ENCODE measurements at regions not wholly inside any gene's neighbourhood (a gene's known extent, or its start where the extent isn't known, plus 50 kb on each side); places are given as distances from the start of the nearest gene placed in this dataset.

DNA sequence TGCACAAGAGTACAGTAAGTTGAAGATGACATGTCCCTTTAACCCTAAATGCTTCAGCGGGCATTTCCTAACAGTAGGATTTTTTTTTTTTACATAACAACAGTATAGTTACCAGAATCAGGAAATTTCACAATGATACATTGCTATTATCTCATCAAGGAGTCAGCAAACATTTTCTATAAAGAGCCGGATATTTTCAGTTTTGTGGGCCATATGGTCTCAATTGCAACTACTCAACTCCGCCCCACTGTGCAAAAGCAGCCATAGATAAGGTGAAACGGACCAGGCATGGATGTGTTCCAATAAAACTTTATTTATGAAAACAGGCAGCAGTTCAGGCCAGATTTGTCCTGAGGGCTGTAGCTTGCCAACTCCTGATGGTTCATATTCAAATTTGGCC is 130.6 kb downstream of the SMAD6 start:
- peak; percentile 68 for DNase-seq

DNA sequence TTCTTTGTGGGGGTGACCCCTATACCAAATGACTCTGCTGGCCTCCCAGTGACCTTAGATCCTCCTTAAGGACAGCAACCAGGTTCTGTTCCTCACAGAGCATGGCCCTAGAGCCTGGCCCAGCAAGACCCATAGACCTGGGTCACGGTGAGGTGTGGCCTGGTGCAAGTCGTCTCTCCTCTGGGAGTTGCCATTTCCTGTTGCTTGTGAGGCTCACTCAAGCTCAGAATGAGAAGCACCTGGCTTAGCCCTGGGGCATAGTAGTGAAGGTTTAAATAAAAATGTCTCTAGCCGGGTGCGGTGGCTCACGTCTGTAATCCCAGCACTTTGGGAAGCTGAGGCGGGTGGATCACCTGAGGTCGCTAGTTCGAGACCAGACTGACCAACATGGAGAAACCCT is 131.3 kb downstream of the SMAD6 start:
- DNase-seq: no peak

DNA sequence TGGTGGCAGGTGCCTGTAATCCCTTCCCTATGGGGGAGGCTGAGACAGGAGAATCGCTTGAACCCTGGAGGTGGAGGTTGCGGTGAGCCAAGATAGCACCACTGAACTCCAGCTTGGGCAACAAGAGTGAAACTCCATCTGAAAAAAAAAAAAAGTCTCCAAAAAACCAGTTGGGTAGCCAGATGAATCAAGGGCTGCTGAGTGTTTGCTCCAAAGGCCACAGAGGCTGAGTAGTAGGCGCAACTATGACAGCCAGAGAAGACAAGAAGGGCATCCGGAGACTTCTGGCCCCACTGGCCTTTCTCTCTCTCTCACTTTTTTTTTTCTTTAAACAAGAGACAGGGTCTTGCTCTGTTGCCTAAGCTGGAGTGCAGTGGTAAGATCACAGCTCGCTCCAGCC is 131.8 kb downstream of the SMAD6 start:
- no peak for DNase-seq

DNA sequence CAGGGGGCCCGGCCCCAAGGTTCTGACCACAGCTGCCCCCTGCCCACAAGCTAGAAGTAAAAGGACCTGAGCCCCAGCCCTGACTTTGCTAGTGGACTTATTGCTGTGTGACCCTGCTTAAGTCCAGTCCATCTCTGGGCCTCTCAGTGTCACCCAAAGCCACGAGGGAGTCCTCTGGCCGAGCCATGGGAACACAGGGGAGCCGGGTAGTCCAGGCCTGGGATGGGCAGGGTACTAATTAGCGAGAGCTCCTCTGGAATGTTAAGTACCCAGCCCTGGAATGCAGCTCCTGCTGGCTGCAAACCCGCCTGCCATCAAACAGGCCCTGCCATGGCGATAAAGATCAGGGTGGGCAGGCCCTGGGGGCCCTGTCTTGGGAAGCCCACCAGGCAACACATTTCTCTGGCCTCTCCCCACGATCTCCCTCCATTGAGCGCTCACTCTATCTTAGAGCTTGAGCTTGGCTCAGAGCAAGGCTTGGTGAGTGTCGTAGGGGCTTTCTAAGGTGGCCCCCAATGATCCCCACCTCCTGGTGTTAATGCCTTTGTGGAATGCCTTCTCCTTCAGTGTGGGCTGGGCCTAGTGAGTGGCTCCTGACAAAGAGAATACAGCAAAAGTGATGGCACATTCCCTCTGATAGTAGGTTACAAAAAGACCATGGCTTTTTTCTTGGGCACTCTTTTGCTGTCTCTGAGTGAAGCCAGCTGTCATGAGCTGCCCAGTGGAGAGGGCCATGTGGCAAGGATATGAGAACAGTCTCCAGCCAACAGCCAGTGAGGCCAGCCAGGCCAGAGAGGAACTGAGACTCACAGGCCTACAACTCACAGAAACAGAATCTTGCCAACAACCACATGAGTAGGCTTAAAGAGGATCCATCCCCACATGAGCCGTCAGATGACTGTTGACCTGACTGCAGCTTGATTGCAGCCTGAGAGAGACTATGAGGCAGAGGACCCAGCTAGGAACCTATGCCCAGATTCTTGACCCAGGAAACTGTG is 133.1 kb downstream of the SMAD6 start:
- DNase-seq: peak; percentile 25

DNA sequence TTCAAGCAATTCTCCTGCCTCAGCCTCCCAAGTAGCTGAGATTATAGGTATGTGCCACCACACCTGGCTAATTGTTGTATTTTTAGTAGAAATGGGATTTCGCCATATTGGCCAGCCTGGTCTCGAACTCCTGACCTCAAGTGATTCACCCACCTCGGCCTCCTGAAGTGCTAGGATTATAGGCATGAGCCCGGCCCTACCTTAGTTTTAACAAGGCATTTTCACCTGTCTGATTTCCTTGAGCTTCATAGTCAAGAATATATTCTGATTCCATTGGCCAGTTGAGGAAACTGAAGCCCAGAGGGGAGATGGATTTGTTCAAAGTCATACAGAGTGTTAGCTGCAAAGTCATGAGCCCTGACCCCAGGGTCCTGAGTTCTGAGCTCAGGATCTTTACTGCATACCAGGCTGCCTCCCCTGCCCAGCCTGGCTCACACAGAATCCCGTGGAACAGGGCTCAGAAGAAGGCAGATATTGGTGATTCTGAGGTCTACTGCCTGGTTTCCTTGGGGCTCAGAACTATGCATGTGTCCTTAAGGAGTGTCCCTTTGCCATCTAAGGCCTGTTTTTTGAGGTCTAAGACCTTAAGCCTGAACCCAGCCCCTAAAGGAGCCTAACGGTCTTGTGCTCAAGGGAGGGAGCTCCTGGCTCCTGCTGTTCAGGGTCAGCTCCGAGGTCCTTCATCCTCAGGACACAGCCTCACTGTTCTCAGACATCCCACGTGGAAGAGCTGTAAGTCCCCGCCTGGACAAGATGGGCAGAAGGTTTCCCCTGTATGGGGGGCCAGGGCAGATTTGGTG is 134.4 kb downstream of the SMAD6 start:
- no peak for DNase-seq

DNA sequence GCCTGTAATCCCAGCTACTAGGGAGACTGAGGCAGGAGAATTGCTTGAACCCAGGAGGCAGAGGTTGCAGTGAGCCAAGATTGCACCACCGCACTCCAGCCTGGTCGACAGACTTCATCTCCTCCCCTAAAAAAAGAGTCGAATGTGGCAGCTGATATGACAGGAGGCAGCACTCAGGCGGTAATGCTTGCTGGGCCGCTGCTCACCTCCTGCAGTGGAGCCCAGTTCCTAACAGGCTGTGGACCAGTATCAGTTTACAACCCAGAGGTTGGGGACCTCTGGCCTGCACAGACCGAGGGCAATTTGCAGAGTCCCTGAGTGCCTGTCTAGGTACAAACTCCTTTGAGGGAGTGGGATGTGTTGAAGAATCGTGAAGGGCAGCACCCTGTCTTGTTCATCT is 136.2 kb downstream of the SMAD6 start:
- no peak for DNase-seq

DNA sequence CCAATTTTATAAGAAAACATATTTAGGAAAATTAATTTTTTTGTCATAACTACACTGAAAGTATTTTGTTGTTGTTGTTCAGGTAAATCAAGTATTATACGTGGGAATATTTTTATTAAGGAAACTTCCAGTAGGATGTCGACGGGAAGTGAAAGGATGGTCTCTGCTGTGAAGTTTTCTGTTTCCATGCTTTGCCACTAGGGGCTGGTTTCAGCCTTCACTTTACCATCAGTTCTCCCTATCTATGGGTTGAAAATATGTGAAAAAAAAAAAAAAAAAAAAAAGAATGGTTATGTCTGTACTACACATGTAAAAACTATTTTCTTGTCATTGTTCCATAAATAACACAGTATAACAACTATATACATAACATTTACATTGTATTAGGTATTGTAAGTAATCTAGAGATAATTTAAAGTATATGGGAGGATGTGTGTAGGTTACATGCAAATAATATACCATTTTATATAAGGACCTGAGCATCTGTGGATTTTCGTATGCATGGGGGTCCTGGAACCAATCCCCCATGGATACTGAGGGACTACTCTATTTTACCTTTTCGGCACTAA is 136.7 kb downstream of the SMAD6 start:
- peak; percentile 63 for DNase-seq

DNA sequence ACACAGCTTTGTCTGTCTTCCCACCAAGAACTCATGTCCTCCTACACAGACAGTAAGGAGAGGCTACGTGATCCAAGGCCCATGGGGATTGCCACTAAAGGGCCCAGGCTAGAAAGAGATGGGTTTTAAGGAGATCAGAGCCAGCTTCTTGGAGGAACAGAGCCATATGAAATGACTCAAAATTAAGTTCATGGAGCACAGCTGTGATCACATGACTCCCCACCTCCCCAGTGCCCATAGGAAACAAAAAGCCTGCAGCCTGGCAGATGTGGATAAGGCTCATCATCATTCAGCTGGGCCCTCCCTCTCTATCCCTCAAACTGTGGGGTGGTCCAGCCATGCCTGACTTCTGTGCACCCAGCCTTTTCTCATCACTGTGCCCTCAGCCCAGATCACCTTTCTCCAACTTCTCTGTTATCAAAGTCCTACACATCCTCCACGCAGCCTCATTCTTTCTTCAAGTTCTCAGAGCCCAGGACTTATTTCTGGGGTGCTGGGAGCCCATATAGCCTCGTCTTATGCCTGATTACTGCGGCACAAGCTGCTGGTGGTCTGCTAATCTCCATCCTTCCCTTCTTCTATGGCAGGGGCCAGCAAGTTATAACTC is 137.6 kb downstream of the SMAD6 start:
- DNase-seq: no peak

DNA sequence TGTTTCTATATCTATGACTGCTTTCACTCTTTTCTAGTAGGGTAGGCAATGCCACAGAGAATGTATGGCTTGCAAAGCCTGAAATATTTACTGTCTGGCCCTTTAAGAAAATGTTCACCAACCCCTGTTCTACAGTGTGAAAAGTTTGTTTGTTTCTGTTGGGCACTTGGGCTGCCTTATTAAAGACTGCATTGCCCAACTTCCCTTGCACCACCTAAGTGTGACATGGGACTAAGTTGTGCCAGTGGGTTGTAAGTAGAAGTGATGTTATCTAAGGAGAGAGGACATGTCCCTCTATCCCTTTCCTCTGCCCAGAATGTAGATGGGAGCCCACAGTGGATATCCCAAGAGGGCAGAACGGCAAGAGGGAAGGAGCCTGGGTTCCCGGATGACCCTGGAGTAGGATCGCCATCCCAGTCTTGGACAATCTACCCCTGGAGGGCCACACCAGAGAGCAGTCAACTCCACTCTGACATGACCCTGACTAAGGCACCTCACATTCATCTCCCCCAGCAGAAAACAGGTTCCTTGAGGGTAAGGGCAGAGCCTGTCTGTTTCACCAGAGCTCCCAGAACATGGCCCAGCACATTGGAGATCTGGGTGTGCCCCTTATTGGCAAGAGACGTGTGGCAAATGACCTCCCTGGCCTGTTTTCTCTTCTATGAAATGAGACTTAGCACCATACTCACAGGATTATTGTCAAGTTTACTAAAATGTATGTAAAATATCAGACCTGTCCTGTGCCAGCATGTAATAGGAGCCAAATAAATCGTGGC is 138.8 kb downstream of the SMAD6 start:
- no peak for DNase-seq

DNA sequence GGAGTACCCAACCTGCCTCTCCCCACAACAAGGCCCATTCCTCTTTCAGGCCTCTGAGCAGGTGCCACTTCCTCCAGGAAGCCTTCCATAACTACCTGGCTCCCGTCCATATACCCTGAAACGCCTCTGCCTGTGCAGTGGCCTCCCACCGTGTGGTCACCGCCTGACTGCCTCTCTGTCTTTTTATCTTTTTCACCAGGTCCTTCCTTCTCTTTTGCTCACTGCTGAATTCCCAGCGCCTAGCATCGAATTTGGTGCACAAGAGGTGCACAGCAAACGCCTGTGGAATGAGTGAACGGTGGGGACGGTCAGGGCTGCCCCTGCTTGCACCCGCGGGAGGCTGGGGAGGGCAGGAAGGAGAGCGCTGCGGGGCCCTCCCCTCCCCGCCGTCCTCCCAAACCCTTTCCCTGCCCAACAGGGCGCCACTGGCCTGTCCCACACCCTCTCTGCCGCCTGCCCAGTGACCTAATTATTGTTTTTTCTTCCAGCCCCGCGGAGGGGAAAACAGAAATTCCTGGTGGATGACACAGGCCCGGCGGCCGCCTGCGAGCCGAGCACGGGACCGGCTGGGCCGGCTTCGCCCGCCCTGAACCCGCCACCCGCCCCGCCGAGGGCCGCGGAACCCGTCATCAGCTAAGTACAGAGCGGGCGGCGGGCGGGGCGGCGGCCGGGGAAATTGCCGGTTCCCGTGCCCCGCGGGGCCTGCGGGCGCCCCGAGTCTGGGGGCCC is 140.1 kb downstream of the SMAD6 start:
- peak; percentile 95 for DNase-seq

DNA sequence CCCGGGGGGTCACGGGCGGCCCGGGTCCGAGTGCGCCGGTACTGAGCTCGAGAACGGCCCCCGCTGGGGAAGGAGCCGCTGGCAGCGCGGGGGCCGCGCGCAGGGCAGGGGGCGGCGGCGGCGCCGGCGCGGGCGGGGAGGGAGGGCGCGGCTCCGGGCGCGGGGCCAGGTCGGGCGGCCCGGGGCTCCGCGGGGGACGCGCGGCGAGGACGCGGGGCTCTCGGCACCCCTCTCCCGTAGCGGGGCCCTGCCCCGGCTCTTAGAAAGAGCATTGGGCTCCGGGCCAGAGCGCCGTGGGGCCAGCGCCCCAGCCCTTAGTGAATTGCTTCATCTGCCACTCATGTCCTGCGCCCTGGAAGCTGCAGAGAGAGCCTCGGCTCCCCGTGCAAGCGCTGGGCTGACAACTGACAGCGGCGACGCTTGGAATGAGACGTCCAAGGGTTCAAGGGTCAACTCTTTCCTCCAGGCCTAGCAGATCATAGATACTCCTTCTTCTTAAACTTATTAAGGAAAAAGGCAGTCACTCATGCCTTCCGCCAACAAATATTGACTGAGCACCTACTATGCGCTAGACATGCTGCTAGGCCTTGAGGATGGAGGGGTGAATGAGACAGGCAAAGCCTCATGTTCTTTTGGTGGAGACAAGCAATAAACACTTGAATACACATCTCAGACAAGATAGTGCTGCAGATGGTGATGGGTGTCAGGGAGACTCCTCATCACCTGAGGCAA is 140.8 kb downstream of the SMAD6 start:
- DNase-seq: peak; percentile 83

DNA sequence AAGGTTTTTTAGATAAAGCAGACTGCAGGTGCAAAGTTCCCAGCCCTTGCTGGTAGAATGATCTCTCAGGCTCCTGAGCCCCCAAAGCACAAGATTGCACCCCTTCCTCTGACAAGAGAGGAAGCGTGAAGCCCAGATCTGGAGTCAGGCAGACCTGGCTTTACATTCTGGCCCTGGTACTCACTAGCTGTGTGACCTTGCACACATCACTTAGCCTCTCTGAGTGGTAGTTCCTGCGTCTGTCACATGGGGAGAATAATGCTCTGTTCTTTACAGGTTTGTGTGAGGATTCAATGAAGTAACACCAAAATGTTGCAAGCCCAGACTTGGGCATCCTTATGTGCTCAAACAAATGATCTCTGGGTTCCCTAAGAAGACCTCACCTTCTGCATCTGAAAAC is 141.5 kb downstream of the SMAD6 start:
- DNase-seq: no peak

DNA sequence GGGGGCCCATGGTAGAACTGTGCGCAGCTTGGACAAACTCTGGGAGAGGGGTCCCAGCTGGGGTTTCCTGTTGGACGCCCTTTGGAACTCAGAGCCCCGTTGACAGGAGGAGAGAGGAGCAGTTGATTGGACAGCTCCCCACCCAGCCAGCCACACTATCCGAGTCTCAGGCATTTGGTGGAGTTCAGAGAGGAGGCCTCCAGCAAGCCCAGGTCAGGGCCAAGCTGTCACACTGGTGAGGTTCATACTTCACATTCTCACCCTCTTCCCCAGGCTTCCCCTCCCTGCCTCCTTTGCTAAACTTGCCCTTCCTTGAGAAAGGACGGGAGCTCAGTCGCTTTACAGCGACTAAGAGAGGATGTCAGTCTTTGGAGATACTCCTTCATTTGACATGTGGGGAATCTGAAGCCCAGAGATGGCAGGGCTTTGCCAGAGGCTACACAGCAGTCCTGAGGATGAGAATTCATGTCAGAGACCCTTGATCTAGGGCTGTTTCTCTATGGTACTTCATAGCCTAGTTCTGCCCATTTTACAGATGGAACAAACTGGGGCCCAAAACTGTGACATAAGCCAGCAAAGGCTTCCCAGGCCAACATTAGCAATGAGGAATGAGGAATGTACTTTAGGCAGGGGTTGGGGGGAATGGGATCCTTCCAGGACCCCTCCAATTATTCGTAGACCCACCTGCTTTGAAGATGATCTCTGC is 142.2 kb downstream of the SMAD6 start:
- DNase-seq: no peak

DNA sequence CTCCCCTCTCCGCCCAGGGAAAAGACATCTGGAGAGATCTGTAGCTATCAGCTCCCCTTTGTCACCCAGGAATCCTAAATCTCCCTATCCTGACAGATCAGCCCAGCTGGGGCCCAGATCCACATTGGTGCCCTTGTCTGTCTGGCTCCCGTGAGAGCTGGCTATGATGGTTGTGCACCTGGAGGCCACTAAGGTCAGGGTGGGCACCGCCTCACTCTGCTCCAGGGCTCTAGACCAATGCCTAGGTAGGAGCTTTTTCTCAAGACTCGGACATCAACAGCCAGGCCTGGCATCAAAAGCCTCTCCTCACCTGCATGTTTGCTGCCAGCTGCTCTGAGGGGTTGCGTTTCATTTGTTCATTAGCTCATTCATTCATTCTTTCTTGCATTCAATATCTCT is 142.7 kb downstream of the SMAD6 start:
- DNase-seq: no peak

DNA sequence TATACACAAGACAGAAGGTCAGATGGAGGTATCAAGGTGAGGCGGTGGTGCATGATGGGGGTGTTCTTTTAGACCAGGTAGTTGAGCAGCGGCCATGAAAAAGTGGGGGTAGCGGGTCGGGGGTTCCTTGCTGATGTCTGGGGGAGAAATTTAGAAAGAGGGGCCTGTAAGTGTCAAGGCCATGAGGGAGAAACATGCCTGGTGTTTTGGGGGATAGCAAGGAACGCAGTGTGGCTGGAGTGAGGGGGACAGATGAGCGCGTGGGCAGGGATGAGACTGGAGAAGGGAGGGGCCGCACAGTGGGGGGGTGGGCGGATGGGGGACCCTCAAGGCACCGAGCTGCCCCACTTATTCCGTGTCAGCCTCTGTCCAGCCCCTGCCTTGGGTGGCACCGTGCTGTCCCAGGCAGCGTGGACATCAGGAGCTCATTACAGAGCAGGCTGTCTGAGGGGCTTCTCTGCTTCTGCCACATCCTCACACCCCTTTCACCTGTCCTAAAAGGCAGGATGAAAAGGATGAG is 143.3 kb downstream of the SMAD6 start:
- DNase-seq: no peak

DNA sequence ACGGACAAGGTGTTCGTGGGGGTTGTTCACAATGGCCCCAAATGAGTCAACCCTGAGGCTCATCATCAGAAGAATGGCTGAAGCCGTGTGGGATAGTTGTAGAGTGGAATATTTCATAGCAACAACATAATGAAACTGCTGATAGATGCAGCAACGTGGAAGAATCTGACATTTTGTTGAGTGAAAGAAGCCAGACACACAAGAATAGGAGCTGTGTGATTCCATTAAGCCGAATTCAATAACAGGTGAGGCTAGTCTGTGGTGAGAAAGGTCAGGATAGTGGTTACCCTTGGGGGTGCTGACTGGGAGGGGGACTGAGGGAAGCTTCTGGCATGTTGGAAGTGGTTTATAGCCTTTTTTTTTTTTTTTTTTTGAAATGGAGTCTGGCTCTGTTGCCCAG is 144.0 kb downstream of the SMAD6 start:
- DNase-seq: no peak

DNA sequence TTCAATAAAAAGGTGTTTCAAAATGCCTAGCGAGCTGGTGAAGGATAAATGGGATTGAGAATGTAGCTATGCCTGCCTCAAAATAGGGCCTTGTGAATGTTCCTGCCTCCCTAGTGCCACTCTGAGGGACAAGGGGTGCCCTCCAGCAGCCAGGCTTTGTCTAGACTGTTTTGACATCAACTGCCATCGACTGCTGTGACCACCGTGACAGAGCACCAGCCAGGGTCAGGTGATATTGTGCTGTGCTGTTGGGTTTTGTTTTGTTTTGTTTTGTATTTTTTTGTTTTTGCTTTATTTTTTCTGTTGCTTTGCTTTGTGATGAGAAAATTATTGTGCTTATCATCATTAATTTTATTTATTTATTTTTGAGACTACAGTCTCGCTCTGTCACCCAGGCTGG is 144.8 kb downstream of the SMAD6 start:
- DNase-seq: no peak

DNA sequence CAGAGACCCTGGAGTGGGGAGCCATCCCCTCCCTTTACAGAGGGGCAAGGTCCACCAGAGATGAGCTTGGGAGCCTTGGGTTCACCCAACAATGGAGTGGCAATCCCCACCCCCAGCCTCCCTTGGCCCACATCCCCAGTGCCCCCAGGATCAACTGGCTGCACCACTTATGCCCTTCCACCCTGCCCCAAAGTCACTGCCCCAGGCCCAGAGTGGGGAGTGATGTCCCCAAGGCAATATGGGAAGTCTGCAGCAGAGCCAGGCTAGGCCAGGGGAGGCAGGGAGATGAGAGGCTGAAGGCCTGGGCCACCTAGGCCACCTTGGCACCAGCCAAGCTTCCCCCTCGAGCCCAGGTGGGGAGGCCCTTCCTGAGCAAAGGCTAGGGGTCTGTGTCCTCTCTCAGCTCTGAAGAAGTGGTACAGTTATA is 145.5 kb downstream of the SMAD6 start:
- DNase-seq: no peak

DNA sequence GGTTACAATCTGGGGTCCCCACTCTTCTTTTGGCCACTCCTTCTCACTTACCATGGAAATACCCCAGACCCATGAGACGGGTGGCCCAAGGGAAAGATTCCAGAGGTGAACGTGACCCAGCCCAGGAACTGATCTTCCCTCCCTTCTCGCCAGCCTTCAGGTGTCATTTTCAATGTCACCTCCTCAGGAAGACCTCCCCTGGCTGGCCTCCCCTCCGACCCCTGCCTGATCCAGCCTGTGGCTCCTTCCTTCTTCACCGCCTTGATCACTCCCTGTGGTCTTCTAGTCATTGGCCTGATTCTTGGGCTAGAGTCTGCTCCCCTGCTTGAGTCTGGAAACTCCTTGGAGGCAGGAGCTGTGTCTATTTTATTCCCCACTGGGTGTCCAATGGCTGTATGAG is 146.1 kb downstream of the SMAD6 start:
- no peak for DNase-seq
